Sigmoid colon (tissue), 4 donors: ENCODE measurements at regions not wholly inside any gene's neighbourhood (a gene's known extent, or its start where the extent isn't known, plus 50 kb on each side); places are given as distances from the start of the nearest gene placed in this dataset.

Experiments
- EP300 ChIP-seq, 4 donors: sonication (generic); formaldehyde crosslinking; IDR thresholded peaks; one replicate each; pipeline ENCODE4 v1.6.1; 2017; ENCODE audit warnings: antibody characterized with exemption in 4 of 4
- POLR2A ChIP-seq, 2 donors: fragments of 450-650 bp; IDR thresholded peaks; one replicate each; pipeline ENCODE4 v1.6.1; 2016; ENCODE audit warnings: antibody characterized with exemption in 2 of 2, mild to moderate bottlenecking in 2 of 2, moderate library complexity in 2 of 2
- POLR2AphosphoS5 ChIP-seq, 4 donors: sonication (generic); formaldehyde crosslinking; IDR thresholded peaks; one replicate each; pipeline ENCODE4 v1.6.1; 2017; ENCODE audit warnings: antibody characterized with exemption in 4 of 4
- TF ChIP-seq, protein P1 (sequence below), 4 experiments: fragments of 450-650 bp in 3 of 4; fragments of 200-600 bp in 1 of 4; IDR thresholded peaks; one replicate each; pipeline ENCODE4 v1.5.1; 2016 to 2019; ENCODE audit warnings: antibody characterized with exemption in 4 of 4, mild to moderate bottlenecking in 3 of 4, moderate library complexity in 2 of 4

DNA sequence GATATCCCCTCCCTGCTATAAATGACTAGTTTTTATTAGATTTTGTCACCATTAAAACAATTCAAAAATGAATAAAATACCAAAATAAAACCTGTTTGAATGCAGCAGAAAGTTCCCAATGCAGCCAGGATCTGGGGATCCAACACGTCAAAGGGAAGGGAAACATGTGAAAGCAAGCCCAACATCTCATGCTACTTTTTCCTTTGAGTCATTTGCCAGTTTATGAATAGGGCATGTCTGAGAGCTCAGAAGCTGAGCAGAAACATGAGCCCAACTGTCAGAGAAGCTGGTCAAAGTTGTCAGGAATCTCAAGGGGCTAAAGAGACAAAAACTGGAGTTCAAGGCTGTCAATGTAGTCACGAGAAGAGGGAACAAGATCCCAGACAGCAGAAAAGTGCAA lies 526.4 kb downstream of the KLF5 start:
- no peak for TF ChIP-seq EP300 (IDR thresholded peaks at IDR 0.05)
- TF ChIP-seq POLR2A (IDR thresholded peaks at IDR 0.05), result no peak
- TF ChIP-seq, protein P1, sequence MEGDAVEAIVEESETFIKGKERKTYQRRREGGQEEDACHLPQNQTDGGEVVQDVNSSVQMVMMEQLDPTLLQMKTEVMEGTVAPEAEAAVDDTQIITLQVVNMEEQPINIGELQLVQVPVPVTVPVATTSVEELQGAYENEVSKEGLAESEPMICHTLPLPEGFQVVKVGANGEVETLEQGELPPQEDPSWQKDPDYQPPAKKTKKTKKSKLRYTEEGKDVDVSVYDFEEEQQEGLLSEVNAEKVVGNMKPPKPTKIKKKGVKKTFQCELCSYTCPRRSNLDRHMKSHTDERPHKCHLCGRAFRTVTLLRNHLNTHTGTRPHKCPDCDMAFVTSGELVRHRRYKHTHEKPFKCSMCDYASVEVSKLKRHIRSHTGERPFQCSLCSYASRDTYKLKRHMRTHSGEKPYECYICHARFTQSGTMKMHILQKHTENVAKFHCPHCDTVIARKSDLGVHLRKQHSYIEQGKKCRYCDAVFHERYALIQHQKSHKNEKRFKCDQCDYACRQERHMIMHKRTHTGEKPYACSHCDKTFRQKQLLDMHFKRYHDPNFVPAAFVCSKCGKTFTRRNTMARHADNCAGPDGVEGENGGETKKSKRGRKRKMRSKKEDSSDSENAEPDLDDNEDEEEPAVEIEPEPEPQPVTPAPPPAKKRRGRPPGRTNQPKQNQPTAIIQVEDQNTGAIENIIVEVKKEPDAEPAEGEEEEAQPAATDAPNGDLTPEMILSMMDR (IDR thresholded peaks at IDR 0.05), result no peak
- no peak for TF ChIP-seq POLR2AphosphoS5 (IDR thresholded peaks at IDR 0.05)
